ENCODE measurements at regions not wholly inside any gene's neighbourhood (a gene's known extent, or its start where the extent isn't known, plus 50 kb on each side); places are given as distances from the start of the nearest gene placed in this dataset.

- TF ChIP-seq POLR2AphosphoS5 (IDR thresholded peaks at IDR 0.05) (no peak), SMC3 (conservative IDR thresholded peaks at IDR 0.05; ENCODE audit: poor library complexity) (no peak), RAD21 (conservative IDR thresholded peaks at IDR 0.05) (no peak)
- H3K4me2 ChIP-seq (ENCODE audit: low read length): no peak overlapping the region
- H3K36me3 ChIP-seq (ENCODE audit: insufficient read depth, low read length): no peaks in the 10 kb centered on the region
- no peaks in the 10 kb centered on the region for H3F3A ChIP-seq (ENCODE audit: insufficient read depth, low read length, poor library complexity, severe bottlenecking)
- no peaks in the 10 kb centered on the region for H3K9me3 ChIP-seq (ENCODE audit: low read length)
- H3K27ac ChIP-seq (ENCODE audit: low read length): no peak overlapping the region
- H2AFZ ChIP-seq (ENCODE audit: low read depth, low read length): no peak overlapping the region
- no peaks in the 10 kb centered on the region for H3K27me3 ChIP-seq (ENCODE audit: insufficient read depth, low read depth, low read length)
- H3K79me2 ChIP-seq (replicated peaks; ENCODE audit: insufficient read depth, low read length): no peaks in the 10 kb centered on the region
- no peak overlapping the region for H3K4me3 ChIP-seq (ENCODE audit: low read length)
- H3K9ac ChIP-seq (ENCODE audit: low read length): no peak overlapping the region
- H4K20me1 ChIP-seq (ENCODE audit: insufficient read depth): no peaks in the 10 kb centered on the region
- no peaks in the 10 kb centered on the region for H3K9me2 ChIP-seq (ENCODE audit: insufficient read depth, low read length)
Observed at GRCh38 chr17:79519601-79520000, 91.2 kb downstream of the RBFOX3 start.

GRCh38 chr17:79518585-79519523 lies 92.0 kb downstream of the RBFOX3 start:
- no peak overlapping the region for H2AFZ ChIP-seq (ENCODE audit: low read depth, low read length)
- no peaks in the 10 kb centered on the region for H3F3A ChIP-seq (ENCODE audit: insufficient read depth, low read length, poor library complexity, severe bottlenecking)
- TF ChIP-seq RAD21 (conservative IDR thresholded peaks at IDR 0.05) (no peak), MXI1 (conservative IDR thresholded peaks at IDR 0.05; ENCODE audit: poor library complexity, severe bottlenecking) (no peak), EZH2 (IDR thresholded peaks at IDR 0.05; ENCODE audit: borderline replicate concordance, insufficient read depth, low read length, poor library complexity, severe bottlenecking) (no peak), TAF1 (IDR thresholded peaks at IDR 0.05; ENCODE audit: low read depth) (no peak), EP300 (conservative IDR thresholded peaks at IDR 0.05; ENCODE audit: poor library complexity, severe bottlenecking) (no peak), POLR2AphosphoS5 (IDR thresholded peaks at IDR 0.05) (no peak), SMC3 (conservative IDR thresholded peaks at IDR 0.05; ENCODE audit: poor library complexity) (no peak)
- TF ChIP-seq, protein P1, sequence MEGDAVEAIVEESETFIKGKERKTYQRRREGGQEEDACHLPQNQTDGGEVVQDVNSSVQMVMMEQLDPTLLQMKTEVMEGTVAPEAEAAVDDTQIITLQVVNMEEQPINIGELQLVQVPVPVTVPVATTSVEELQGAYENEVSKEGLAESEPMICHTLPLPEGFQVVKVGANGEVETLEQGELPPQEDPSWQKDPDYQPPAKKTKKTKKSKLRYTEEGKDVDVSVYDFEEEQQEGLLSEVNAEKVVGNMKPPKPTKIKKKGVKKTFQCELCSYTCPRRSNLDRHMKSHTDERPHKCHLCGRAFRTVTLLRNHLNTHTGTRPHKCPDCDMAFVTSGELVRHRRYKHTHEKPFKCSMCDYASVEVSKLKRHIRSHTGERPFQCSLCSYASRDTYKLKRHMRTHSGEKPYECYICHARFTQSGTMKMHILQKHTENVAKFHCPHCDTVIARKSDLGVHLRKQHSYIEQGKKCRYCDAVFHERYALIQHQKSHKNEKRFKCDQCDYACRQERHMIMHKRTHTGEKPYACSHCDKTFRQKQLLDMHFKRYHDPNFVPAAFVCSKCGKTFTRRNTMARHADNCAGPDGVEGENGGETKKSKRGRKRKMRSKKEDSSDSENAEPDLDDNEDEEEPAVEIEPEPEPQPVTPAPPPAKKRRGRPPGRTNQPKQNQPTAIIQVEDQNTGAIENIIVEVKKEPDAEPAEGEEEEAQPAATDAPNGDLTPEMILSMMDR (IDR thresholded peaks at IDR 0.05; ENCODE audit: poor library complexity, severe bottlenecking): no peak
- TF ChIP-seq, protein P2, sequence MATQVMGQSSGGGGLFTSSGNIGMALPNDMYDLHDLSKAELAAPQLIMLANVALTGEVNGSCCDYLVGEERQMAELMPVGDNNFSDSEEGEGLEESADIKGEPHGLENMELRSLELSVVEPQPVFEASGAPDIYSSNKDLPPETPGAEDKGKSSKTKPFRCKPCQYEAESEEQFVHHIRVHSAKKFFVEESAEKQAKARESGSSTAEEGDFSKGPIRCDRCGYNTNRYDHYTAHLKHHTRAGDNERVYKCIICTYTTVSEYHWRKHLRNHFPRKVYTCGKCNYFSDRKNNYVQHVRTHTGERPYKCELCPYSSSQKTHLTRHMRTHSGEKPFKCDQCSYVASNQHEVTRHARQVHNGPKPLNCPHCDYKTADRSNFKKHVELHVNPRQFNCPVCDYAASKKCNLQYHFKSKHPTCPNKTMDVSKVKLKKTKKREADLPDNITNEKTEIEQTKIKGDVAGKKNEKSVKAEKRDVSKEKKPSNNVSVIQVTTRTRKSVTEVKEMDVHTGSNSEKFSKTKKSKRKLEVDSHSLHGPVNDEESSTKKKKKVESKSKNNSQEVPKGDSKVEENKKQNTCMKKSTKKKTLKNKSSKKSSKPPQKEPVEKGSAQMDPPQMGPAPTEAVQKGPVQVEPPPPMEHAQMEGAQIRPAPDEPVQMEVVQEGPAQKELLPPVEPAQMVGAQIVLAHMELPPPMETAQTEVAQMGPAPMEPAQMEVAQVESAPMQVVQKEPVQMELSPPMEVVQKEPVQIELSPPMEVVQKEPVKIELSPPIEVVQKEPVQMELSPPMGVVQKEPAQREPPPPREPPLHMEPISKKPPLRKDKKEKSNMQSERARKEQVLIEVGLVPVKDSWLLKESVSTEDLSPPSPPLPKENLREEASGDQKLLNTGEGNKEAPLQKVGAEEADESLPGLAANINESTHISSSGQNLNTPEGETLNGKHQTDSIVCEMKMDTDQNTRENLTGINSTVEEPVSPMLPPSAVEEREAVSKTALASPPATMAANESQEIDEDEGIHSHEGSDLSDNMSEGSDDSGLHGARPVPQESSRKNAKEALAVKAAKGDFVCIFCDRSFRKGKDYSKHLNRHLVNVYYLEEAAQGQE (IDR thresholded peaks at IDR 0.05; ENCODE audit: borderline replicate concordance): no peak
- no peak overlapping the region for H3K9ac ChIP-seq (ENCODE audit: low read length)
- no peaks in the 10 kb centered on the region for H3K9me2 ChIP-seq (ENCODE audit: insufficient read depth, low read length)
- H3K79me2 ChIP-seq (replicated peaks; ENCODE audit: insufficient read depth, low read length): no peaks in the 10 kb centered on the region
- H4K20me1 ChIP-seq (ENCODE audit: insufficient read depth): no peaks in the 10 kb centered on the region
- no peaks in the 10 kb centered on the region for H3K27me3 ChIP-seq (ENCODE audit: insufficient read depth, low read depth, low read length)
- H3K36me3 ChIP-seq (ENCODE audit: insufficient read depth, low read length): no peaks in the 10 kb centered on the region
- no peak overlapping the region for H3K4me2 ChIP-seq (ENCODE audit: low read length)
- no peak overlapping the region for H3K4me3 ChIP-seq (ENCODE audit: low read length)
- no peaks in the 10 kb centered on the region for H3K9me3 ChIP-seq (ENCODE audit: low read length)
- H3K27ac ChIP-seq (ENCODE audit: low read length): no peak overlapping the region

Measured in neural cell (in vitro differentiated cells).